NCI-H82 treated with DMSO at 0.1 percent for 48 hours (cell line): ENCODE measurements at regions not wholly inside any gene's neighbourhood (a gene's known extent, or its start where the extent isn't known, plus 50 kb on each side); places are given as distances from the start of the nearest gene placed in this dataset.

Source experiments
- DNase-seq: peaks from one replicate; lab custom pipeline; 2025; ENCODE audit not compliant: unreplicated experiment; lab: John Stamatoyannopoulos, UW

GRCh38 chr3:153313302-153313965 lies 151.4 kb downstream of the RAP2B start:
- no peak for DNase-seq

- DNase-seq: no peak
These were observed 152.0 kb downstream of the RAP2B start for GRCh38 chr3:153314038-153314437.

GRCh38 chr3:153315781-153316180 lies 153.8 kb downstream of the RAP2B start:
- DNase-seq: no peak

GRCh38 chr3:153319705-153320554 lies 157.9 kb downstream of the RAP2B start:
- no peak for DNase-seq

- DNase-seq: no peak
These were observed 158.6 kb downstream of the RAP2B start for GRCh38 chr3:153320585-153321128.

- DNase-seq: no peak
These were observed 166.7 kb downstream of the RAP2B start for GRCh38 chr3:153328690-153329089.

- no peak for DNase-seq
These were observed 168.9 kb downstream of the RAP2B start for GRCh38 chr3:153330901-153331300.

- no peak for DNase-seq
These were observed 169.7 kb downstream of the RAP2B start for GRCh38 chr3:153331676-153332075.

GRCh38 chr3:153334558-153334957 lies 172.5 kb downstream of the RAP2B start:
- no peak for DNase-seq

GRCh38 chr3:153337369-153337768 lies 175.3 kb downstream of the RAP2B start:
- DNase-seq: no peak

- no peak for DNase-seq
These were observed 176.5 kb downstream of the RAP2B start for GRCh38 chr3:153338487-153338886.

GRCh38 chr3:153339065-153339464 lies 177.0 kb downstream of the RAP2B start:
- no peak for DNase-seq

GRCh38 chr3:153343988-153344782 lies 182.2 kb downstream of the RAP2B start:
- no peak for DNase-seq

- DNase-seq: no peak
These were observed 186.6 kb downstream of the RAP2B start for GRCh38 chr3:153348457-153349107.

GRCh38 chr3:153349108-153349499 lies 187.1 kb downstream of the RAP2B start:
- DNase-seq: no peak

- DNase-seq: no peak
These were observed 188.4 kb downstream of the RAP2B start for GRCh38 chr3:153350420-153350819.

GRCh38 chr3:153354641-153355040 lies 192.6 kb downstream of the RAP2B start:
- no peak for DNase-seq

- DNase-seq: no peak
These were observed 193.5 kb downstream of the RAP2B start for GRCh38 chr3:153355559-153355958.

GRCh38 chr3:153356908-153357307 lies 194.9 kb downstream of the RAP2B start:
- no peak for DNase-seq

- DNase-seq: no peak
These were observed 195.4 kb downstream of the RAP2B start for GRCh38 chr3:153357436-153357835.
